AG04449 (cell line): ENCODE measurements at regions not wholly inside any gene's neighbourhood (a gene's known extent, or its start where the extent isn't known, plus 50 kb on each side); places are given as distances from the start of the nearest gene placed in this dataset.

Experiments
- CTCF ChIA-PET: fragments of 350-600 bp; formaldehyde crosslinking; extraction: SDS; loops from one replicate; lab custom pipeline; 2021; ENCODE audit warnings: antibody characterized with exemption; lab: Yijun Ruan, JAX
- POLR2A ChIA-PET: fragments of 400-600, 350-600 bp; formaldehyde crosslinking; extraction: SDS; loops from one replicate; lab custom pipeline; 2020; ENCODE audit warnings: antibody characterized with exemption, inconsistent platforms; lab: Yijun Ruan, JAX
- DNase-seq: peaks from one replicate; pipeline ENCODE4 v3.0.0-alpha.2; 2010; ENCODE audit warnings: low read depth, low spot score
- H3K4me3 ChIP-seq: 2 replicates; pipeline ENCODE4 v1.5.1; 2011; ENCODE audit warnings: low read depth, mild to moderate bottlenecking, control low read depth, low read length
- TF ChIP-seq, protein P1 (sequence below): IDR thresholded peaks from one replicate; pipeline ENCODE4 v1.5.1; 2011; ENCODE audit warnings: mild to moderate bottlenecking, moderate library complexity, low read length, control low read depth, inconsistent platforms; ENCODE audit not compliant: insufficient read depth; ENCODE audit errors: missing control alignments

DNA sequence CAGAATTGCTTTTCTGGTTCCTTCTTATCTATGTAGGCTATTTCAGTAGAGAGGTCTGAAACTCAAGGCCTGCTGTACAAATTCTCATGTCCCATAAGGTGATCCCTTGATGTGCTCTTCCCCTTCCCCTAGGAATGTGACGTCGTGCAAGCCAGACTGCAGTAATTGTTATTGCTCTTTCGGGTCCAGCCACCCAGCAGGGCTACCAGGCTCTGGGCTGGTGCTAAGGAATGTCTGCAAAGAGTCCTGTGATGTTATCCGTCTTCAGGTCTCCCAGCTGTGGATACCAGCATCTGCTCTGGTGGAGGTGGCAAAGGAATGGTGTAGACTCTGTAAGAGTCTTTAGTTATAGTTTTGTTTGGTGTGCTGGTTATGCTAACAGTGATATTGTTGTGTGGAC is 378.7 kb downstream of the C4orf33 start:
- POLR2A ChIA-PET = no interaction called here
- TF ChIP-seq, protein P1, sequence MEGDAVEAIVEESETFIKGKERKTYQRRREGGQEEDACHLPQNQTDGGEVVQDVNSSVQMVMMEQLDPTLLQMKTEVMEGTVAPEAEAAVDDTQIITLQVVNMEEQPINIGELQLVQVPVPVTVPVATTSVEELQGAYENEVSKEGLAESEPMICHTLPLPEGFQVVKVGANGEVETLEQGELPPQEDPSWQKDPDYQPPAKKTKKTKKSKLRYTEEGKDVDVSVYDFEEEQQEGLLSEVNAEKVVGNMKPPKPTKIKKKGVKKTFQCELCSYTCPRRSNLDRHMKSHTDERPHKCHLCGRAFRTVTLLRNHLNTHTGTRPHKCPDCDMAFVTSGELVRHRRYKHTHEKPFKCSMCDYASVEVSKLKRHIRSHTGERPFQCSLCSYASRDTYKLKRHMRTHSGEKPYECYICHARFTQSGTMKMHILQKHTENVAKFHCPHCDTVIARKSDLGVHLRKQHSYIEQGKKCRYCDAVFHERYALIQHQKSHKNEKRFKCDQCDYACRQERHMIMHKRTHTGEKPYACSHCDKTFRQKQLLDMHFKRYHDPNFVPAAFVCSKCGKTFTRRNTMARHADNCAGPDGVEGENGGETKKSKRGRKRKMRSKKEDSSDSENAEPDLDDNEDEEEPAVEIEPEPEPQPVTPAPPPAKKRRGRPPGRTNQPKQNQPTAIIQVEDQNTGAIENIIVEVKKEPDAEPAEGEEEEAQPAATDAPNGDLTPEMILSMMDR = no peak
- no peak overlapping the region for H3K4me3 ChIP-seq
- CTCF ChIA-PET = no interaction called here
- DNase-seq = no peak

DNA sequence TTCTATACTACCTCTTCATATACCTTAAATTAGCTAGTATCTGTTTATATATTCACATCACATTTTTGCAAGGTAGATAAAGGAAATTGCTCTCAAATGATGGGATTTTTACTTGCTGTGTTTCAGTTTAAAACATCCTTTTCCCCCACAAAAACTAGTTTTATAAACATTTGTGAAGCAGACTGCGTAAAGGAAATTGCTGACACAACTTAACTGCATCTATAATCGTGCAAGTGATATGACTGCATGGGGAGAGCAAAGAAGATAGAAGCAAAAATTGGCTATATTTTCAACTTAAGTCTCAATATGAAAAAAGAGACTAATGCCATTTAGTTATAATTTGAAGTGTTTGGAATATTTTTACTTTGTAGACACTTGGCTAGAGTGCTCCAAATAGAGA is 385.2 kb downstream of the C4orf33 start:
- H3K4me3 ChIP-seq = no peak overlapping the region
- DNase-seq = no peak
- TF ChIP-seq, protein P1 = no peak
- POLR2A ChIA-PET = no interaction called here
- CTCF ChIA-PET = no interaction called here

DNA sequence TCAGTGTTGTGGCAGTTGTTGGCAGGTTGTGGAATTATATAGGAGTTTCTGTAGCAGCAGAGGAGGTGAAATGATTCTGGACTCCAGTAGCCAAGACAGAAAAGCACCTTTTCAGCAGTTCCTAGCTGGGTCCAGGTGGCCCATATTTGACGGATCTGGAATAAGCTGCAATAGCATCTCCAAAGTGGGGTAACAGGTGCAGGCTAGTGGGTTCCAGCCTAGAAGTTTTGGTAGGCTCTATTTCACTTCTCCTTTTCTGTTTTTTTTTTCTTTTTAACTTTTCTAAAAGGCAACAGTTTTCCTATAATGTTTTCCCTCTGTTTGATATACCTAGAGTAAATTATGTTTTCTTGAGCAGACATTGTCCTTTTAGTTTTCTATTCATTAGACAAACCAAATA is 392.5 kb downstream of the C4orf33 start:
- H3K4me3 ChIP-seq = no peak overlapping the region
- ChIA-PET CTCF (no interaction called here), POLR2A (no interaction called here)
- no peak for DNase-seq
- TF ChIP-seq, protein P1 = no peak

DNA sequence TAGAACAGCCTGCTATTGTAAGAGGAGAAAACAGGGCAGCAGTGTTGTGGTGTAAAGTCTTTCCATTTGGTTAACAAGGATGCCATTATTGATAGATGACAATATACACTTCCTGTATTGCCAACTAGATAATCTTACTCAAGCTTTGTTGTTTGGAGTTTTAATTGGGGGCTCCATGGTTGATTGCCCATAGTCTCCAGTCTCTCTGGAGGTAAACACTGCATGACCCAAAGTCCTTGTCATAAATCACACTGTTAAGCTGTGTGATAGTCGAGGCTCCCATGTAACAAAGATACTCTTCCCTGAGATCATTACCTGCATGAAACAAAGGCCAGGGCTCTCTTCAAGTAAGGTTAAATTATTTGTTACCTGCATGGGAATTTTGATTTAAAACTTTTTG is 394.6 kb downstream of the C4orf33 start:
- ChIA-PET CTCF (no interaction called here), POLR2A (no interaction called here)
- no peak overlapping the region for H3K4me3 ChIP-seq
- no peak for DNase-seq
- TF ChIP-seq, protein P1 = no peak

DNA sequence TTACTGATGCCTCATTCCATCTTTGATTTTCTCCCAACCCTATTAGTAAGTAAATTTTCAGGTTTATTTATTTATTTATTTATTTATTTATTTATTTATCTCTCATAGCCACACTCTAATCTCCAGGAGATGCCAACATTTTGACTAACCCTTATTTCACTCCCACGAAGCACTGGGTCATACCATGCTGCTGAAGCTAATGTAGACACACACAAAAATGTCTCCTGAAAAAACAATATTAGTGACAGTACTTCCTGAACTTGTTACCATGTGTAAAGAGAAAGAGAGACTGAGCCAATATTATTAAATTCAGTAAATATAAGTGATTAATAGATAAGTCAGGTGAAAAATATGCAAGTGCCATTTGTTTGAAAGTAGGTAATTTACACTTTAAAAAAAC is 402.7 kb downstream of the C4orf33 start:
- H3K4me3 ChIP-seq = no peak overlapping the region
- CTCF ChIA-PET = no interaction called here
- POLR2A ChIA-PET = no interaction called here
- TF ChIP-seq, protein P1 = no peak
- DNase-seq = no peak

DNA sequence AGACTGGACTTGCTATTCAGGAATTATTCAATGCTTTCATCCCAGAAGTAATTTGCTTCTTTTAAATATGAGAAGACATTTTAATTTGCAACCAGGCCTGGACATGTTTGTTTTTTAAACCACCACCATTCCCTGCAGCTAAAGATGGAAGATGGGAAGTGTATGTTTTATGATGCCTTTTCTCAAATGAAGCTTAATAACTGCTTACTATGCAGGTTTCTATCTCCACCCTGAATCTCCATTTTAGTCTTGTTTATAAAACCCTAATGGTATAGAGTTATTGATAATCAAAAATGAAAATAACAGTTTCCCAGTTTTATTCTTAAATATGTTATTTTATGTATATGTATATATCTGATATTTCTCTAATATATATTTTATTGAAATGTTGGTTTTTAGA is 418.9 kb downstream of the C4orf33 start:
- H3K4me3 ChIP-seq = no peak overlapping the region
- TF ChIP-seq, protein P1 = no peak
- CTCF ChIA-PET = no interaction called here
- POLR2A ChIA-PET = no interaction called here
- DNase-seq = no peak
